Neural progenitor cell (in vitro differentiated cells): ENCODE measurements at regions not wholly inside any gene's neighbourhood (a gene's known extent, or its start where the extent isn't known, plus 50 kb on each side); places are given as distances from the start of the nearest gene placed in this dataset.

Experiments used
- DNase-seq: peaks from one replicate; pipeline ENCODE4 v3.0.0-alpha.2; 2016; ENCODE audit warnings: low spot score
- H2AFZ ChIP-seq: fragments of 200-600 bp; sonication (generic); replicated peaks from 2 replicates; pipeline ENCODE4 v1.6.1; 2016; ENCODE audit warnings: antibody characterized with exemption
- H3F3A ChIP-seq: fragments of 200-600 bp; sonication (generic); 2 replicates; pipeline ENCODE4 v1.6.1; 2016; ENCODE audit warnings: antibody characterized with exemption, low read depth
- H3K27ac ChIP-seq: fragments of 200-600 bp; sonication (generic); 2 replicates; pipeline ENCODE4 v1.5.1; 2016; ENCODE audit warnings: mild to moderate bottlenecking
- H3K27me3 ChIP-seq: fragments of 200-600 bp; sonication (generic); 2 replicates; pipeline ENCODE4 v1.6.1; 2016; ENCODE audit warnings: mild to moderate bottlenecking, moderate library complexity
- H3K36me3 ChIP-seq: fragments of 200-600 bp; sonication (generic); 2 replicates; pipeline ENCODE4 v1.5.1; 2016
- H3K4me1 ChIP-seq: fragments of 200-600 bp; sonication (generic); 2 replicates; pipeline ENCODE4 v1.6.1; 2016; ENCODE audit warnings: mixed run types
- H3K4me2 ChIP-seq: fragments of 200-600 bp; sonication (generic); 2 replicates; pipeline ENCODE4 v1.6.1; 2016
- H3K4me3 ChIP-seq: fragments of 200-600 bp; sonication (generic); 2 replicates; pipeline ENCODE4 v1.5.1; 2016
- H3K79me2 ChIP-seq: fragments of 200-600 bp; sonication (generic); 2 replicates; pipeline ENCODE4 v1.6.1; 2016; ENCODE audit warnings: low read depth
- H3K9ac ChIP-seq: fragments of 200-600 bp; sonication (generic); 2 replicates; pipeline ENCODE4 v1.6.1; 2016
- H3K9me3 ChIP-seq: fragments of 200-600 bp; sonication (generic); 2 replicates; pipeline ENCODE4 v1.5.1; 2016; ENCODE audit warnings: low read depth
- H4K20me1 ChIP-seq: fragments of 200-600 bp; sonication (generic); 2 replicates; pipeline ENCODE4 v1.6.1; 2016; ENCODE audit warnings: low read depth
- H3K27ac Mint-ChIP-seq: 3 replicates; pipeline ENCODE4 v1.8.0; 2021; ENCODE audit warnings: mixed read lengths
- H3K27me3 Mint-ChIP-seq: 2 replicates; pipeline ENCODE4 v1.8.0; 2022; ENCODE audit warnings: low read depth, mild to moderate bottlenecking, inconsistent platforms, moderate library complexity, mixed read lengths; ENCODE audit not compliant: insufficient read depth
- H3K36me3 Mint-ChIP-seq: 3 replicates; pipeline ENCODE4 v1.8.0; 2021; ENCODE audit warnings: mixed read lengths
- H3K4me1 Mint-ChIP-seq: 3 replicates; pipeline ENCODE4 v1.8.0; 2021; ENCODE audit warnings: mixed read lengths
- H3K4me3 Mint-ChIP-seq: 3 replicates; pipeline ENCODE4 v1.8.0; 2021; ENCODE audit warnings: mild to moderate bottlenecking, moderate library complexity, mixed read lengths
- H3K9me3 Mint-ChIP-seq: 3 replicates; pipeline ENCODE4 v1.8.0; 2020; ENCODE audit warnings: mixed read lengths
- CTCF ChIP-seq: fragments of 200-600 bp; sonication (generic); IDR thresholded peaks from 2 replicates; pipeline ENCODE4 v1.5.1; 2017; ENCODE audit warnings: antibody characterized with exemption, mild to moderate bottlenecking
- EZH2 ChIP-seq: fragments of 200-600 bp; sonication (generic); IDR thresholded peaks from 2 replicates; pipeline ENCODE4 v1.6.1; 2017; ENCODE audit warnings: antibody characterized with exemption, mild to moderate bottlenecking, moderate library complexity
- EZH2phosphoT487 ChIP-seq: fragments of 200-600 bp; sonication (generic); IDR thresholded peaks from 2 replicates; pipeline ENCODE4 v1.6.1; 2017; ENCODE audit warnings: antibody characterized with exemption

GRCh38 chr6:163651426-163651825 is 236.9 kb downstream of the QKI start:
- no peak overlapping the region for H3K4me3 ChIP-seq
- H3K4me2 ChIP-seq = no peak overlapping the region
- no peak overlapping the region for H3K9ac ChIP-seq
- H3K27me3 Mint-ChIP-seq = peaks cover 14% of the 10 kb centered on the region
- TF ChIP-seq CTCF (no peak), EZH2phosphoT487 (no peak), EZH2 (no peak)
- no peaks in the 10 kb centered on the region for H3K27me3 ChIP-seq
- no peak overlapping the region for H2AFZ ChIP-seq
- H3K4me1 ChIP-seq = peaks cover 8% of the 10 kb centered on the region
- no peaks in the 10 kb centered on the region for H4K20me1 ChIP-seq
- H3K27ac Mint-ChIP-seq = no peak overlapping the region
- no peaks in the 10 kb centered on the region for H3K36me3 Mint-ChIP-seq
- no peaks in the 10 kb centered on the region for H3K9me3 ChIP-seq
- H3K79me2 ChIP-seq = no peaks in the 10 kb centered on the region
- H3K36me3 ChIP-seq = no peaks in the 10 kb centered on the region
- peaks cover 36% of the 10 kb centered on the region for H3K4me1 Mint-ChIP-seq
- no peak overlapping the region for H3K27ac ChIP-seq
- no peak overlapping the region for H3K4me3 Mint-ChIP-seq
- no peaks in the 10 kb centered on the region for H3F3A ChIP-seq
- no peaks in the 10 kb centered on the region for H3K9me3 Mint-ChIP-seq
- DNase-seq = no peak

GRCh38 chr6:163648868-163649267 is 234.3 kb downstream of the QKI start:
- Histone ChIP-seq H3K27ac (no peak overlapping the region), H3K4me1 (peaks cover 8% of the 10 kb centered on the region), H3F3A (no peaks in the 10 kb centered on the region), H3K79me2 (no peaks in the 10 kb centered on the region), H3K9me3 (no peaks in the 10 kb centered on the region), H3K4me3 (no peak overlapping the region), H3K27me3 (no peaks in the 10 kb centered on the region), H2AFZ (no peak overlapping the region), H3K9ac (no peak overlapping the region), H4K20me1 (no peaks in the 10 kb centered on the region), H3K4me2 (no peak overlapping the region), H3K36me3 (no peaks in the 10 kb centered on the region)
- DNase-seq = no peak
- Mint-ChIP-seq H3K36me3 (no peaks in the 10 kb centered on the region), H3K4me1 (peaks cover 46% of the 10 kb centered on the region), H3K27me3 (peaks cover 14% of the 10 kb centered on the region), H3K4me3 (no peak overlapping the region), H3K27ac (no peak overlapping the region), H3K9me3 (peaks cover 1% of the 10 kb centered on the region)
- no peak for TF ChIP-seq CTCF
- TF ChIP-seq EZH2 = no peak
- no peak for TF ChIP-seq EZH2phosphoT487

- Histone ChIP-seq H3K4me3 (no peak overlapping the region), H3K27ac (no peak overlapping the region), H3K9ac (no peak overlapping the region), H2AFZ (no peak overlapping the region), H3K27me3 (no peaks in the 10 kb centered on the region), H4K20me1 (no peaks in the 10 kb centered on the region), H3F3A (no peaks in the 10 kb centered on the region), H3K9me3 (no peaks in the 10 kb centered on the region), H3K79me2 (no peaks in the 10 kb centered on the region), H3K4me2 (no peak overlapping the region), H3K36me3 (no peaks in the 10 kb centered on the region), H3K4me1 (peaks cover 8% of the 10 kb centered on the region)
- peaks cover 11% of the 10 kb centered on the region for H3K27me3 Mint-ChIP-seq
- TF ChIP-seq CTCF = no peak
- no peak for TF ChIP-seq EZH2
- TF ChIP-seq EZH2phosphoT487 = no peak
- no peak overlapping the region for H3K27ac Mint-ChIP-seq
- H3K36me3 Mint-ChIP-seq = no peaks in the 10 kb centered on the region
- peaks cover 6% of the 10 kb centered on the region for H3K9me3 Mint-ChIP-seq
- no peak overlapping the region for H3K4me3 Mint-ChIP-seq
- DNase-seq = no peak
- H3K4me1 Mint-ChIP-seq = peaks cover 45% of the 10 kb centered on the region
Measured at GRCh38 chr6:163647624-163648023, 233.1 kb downstream of the QKI start.

- no peaks in the 10 kb centered on the region for H3K27me3 ChIP-seq
- H3K4me1 ChIP-seq = peaks cover 4% of the 10 kb centered on the region
- no peaks in the 10 kb centered on the region for H3K9me3 ChIP-seq
- H4K20me1 ChIP-seq = no peaks in the 10 kb centered on the region
- no peak overlapping the region for H3K4me3 ChIP-seq
- H3K9me3 Mint-ChIP-seq = peaks cover 13% of the 10 kb centered on the region
- H3K79me2 ChIP-seq = no peaks in the 10 kb centered on the region
- H3F3A ChIP-seq = no peaks in the 10 kb centered on the region
- H3K27me3 Mint-ChIP-seq = peaks cover 8% of the 10 kb centered on the region
- H3K4me1 Mint-ChIP-seq = peaks cover 40% of the 10 kb centered on the region
- H3K4me2 ChIP-seq = no peak overlapping the region
- no peaks in the 10 kb centered on the region for H3K36me3 ChIP-seq
- TF ChIP-seq CTCF (no peak), EZH2 (no peak), EZH2phosphoT487 (no peak)
- no peak overlapping the region for H3K4me3 Mint-ChIP-seq
- H2AFZ ChIP-seq = no peak overlapping the region
- H3K27ac Mint-ChIP-seq = peak overlapping the region; percentile 55
- H3K36me3 Mint-ChIP-seq = no peaks in the 10 kb centered on the region
- DNase-seq = no peak
- H3K9ac ChIP-seq = no peak overlapping the region
- no peak overlapping the region for H3K27ac ChIP-seq
Measured at GRCh38 chr6:163646866-163647265, 232.3 kb downstream of the QKI start.
